AG08395 (cell line): ENCODE measurements at regions not wholly inside any gene's neighbourhood (a gene's known extent, or its start where the extent isn't known, plus 50 kb on each side); places are given as distances from the start of the nearest gene placed in this dataset.
"Not testable (repeated sequence)": the region's sequence is repeated elsewhere in the genome, so short reads cannot be mapped to it uniquely, and the experiment has no call there.

ENCODE experiments used
- DNase-seq: peaks from one replicate; pipeline ENCODE4 v3.0.0; 2012; ENCODE audit warnings: mixed read lengths, low spot score

DNA sequence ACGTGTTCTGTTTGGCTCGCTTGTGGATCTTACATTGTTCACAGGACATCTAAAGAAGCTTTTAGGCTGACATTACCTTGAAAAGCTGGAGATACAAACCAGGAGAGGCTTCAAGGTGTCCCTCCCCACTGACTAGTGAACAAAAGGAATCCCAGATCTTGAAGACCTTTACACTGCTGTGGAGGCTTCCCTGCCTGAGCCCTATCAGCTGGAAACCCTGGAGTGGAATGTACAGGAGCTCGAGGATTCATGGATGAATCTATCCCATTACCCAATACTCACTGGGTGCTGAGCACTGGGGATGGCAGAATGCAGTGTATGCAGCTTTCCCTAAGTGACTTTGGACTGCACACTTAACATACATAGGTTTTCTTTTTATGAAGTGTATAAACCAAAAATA is 82.3 kb upstream of the MFGE8 start:
- no peak for DNase-seq

DNA sequence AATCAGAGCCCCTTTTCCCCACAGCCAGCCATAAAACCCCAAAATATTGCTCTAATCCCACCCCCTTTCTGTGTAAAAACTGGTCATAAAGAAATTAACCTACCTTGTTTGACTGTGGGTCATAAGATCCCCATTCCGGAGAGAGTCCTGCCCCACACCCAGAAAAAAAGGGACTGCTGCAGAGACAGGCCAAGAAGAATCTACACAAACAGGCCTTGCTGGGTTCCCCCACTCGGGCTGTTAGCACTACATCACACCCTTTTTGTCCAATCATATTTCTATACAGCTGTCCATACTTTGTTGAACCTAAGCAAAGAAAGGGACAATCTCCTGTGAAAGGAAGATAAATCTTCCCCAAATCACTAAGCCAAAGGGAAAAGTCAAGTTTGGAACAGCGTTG is 84.4 kb upstream of the MFGE8 start:
- no peak for DNase-seq

GRCh38 chr15:88998980-88999713 is 86.0 kb upstream of the MFGE8 start:
- DNase-seq, result no peak

DNA sequence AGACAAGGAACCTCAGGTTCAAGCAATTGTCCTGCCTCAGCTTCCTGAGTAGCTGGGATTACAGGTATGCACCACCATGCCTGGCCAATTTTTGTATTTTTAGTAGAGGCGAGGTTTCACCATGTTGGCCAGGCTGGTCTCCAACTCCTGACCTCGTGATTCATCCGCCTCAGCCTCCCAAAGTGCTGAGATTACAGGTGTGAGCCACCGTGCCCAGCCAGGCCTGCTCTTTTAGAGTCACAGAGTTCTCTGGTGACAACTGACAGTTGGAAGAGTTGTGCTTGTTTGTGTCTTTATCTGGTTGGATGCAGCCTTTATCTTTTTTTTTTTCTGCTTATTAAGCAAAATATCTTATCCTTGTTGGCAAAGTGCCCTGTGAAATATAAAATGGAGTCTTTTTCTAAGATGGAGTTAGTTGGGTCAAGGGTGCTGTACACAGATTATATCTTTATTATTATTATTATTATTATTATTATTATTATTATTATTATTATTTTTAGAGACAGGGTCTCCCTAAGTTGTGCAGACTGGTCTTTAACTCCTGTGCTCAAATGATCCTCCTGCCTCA is 86.5 kb upstream of the ABHD2 start:
- not testable (repeated sequence) for DNase-seq

DNA sequence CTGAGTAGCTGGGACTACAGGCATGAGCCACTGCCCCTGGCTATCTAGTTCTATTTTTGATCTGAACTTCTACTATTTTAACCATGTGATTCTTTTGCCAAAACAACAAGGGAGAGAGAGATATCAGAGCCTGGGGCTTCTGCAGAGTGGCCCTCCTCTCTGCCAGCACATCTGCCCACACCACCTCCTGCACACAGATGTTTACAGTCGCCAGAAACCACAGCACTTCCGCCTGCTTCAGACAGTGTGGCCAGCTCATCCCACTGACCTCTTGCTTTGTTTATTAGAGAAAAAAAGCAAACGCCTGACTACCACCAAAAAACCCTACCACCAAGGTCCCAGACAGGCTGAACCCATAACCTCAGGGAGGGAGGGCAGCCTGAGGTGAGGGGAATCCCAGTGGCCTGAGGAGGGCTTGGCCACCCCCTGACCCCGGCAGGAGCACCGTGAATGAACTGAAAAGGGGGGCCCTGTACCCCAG is 85.9 kb upstream of the ABHD2 start:
- peak; percentile 91 for DNase-seq

GRCh38 chr15:89002830-89003229 is 85.4 kb upstream of the ABHD2 start:
- no peak for DNase-seq

GRCh38 chr15:89003865-89004725 is 84.2 kb upstream of the ABHD2 start:
- DNase-seq, result peak; percentile 34

GRCh38 chr15:89004726-89005030 is 83.6 kb upstream of the ABHD2 start:
- no peak for DNase-seq

DNA sequence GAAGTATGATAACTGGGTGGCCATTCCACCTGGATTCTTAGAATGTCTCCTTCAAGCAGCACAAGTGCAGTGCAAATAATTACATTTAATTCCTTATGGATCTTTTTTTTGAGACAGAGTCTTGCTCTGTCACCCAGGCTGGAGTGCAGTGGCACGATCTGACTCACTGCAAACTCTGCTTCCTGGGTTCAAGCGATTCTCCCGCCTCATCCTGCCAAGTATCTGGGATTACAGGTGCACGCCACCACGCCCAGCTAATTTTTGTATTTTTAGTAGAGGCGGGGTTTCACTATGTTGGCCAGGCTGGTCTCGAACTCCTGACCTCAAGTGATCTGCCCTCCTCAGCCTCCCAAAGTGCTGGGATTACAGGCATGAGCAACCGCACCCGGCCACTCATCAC is 80.7 kb upstream of the ABHD2 start:
- not testable (repeated sequence) for DNase-seq

DNA sequence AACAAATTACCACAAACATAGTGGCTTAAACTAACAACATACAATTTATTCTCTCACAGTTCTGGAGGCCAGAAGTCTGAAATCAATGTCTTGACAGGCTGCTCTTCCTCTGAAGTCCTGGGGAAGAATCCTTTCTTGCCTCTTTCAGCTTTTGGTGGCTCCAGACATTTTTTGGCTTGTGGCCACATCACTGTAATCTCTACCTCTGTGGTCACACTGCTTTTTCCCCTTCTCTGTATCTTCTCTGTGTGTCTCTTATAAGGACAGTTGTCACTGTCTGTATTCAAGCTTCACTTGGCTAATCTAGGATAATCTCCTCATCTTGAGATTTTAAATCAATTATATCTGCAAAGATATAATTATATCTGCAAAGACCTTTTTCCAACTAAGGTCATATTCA is 80.3 kb upstream of the ABHD2 start:
- DNase-seq, result no peak

- DNase-seq, result no peak
These were observed 79.2 kb upstream of the ABHD2 start for GRCh38 chr15:89009080-89009479.

DNA sequence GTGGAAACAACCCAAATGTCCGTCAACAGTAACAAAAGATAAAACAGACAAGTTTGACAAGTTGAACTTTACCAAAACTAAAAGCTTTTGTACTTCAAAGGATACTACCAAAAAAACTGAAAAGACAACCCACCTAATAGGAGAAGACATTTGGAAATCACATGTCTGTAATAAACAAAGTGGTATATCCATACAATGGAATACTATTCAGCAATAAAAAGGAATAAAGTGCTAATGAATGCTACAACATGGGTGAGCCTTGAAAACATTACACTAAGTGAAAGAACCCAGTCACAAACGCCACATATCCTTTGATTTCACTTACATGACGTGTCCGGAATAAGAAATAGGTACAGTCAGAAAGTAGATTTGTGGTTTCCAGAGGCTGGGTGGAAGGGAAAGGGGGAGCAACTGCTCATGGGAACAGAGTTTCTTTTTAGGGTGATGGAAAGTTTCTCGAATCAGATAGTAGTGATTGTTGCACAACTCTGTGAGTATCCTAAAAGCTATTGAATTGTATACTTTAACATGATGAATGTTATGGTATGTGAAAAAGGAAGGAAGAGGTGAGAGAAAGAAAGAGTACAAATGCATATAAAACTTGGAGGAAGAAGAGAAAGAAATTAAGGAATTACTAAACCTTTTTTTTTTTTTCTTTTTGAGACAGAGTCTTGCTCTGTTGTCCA is 72.7 kb upstream of the ABHD2 start:
- DNase-seq, result no peak

DNA sequence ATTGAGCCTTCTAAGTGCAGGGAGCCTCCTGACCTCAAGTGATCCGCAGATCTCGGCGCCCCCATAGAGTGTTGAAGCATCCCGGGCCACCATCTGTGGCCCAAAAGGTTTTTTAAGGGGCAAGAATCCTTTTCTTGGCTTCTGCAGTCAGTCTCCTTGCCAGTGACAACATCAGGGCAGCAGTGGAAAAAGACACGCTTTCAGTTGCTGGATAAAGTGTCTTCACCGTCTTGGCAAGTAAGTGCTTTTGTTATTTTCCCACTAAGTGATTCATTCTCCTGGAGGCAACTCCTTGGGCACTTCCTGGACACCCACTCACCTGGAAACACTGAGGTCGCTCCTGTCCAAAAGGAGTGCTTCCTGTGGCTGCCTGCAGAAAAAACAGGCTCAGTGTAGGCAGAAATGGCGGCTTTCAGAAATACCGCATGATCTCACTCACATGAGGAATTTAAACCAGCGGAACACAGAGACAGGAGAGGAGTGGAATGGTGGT is 71.7 kb upstream of the ABHD2 start:
- DNase-seq, result no peak

- DNase-seq, result peak; percentile 73
These were observed 70.7 kb upstream of the ABHD2 start for GRCh38 chr15:89017370-89018066.

DNA sequence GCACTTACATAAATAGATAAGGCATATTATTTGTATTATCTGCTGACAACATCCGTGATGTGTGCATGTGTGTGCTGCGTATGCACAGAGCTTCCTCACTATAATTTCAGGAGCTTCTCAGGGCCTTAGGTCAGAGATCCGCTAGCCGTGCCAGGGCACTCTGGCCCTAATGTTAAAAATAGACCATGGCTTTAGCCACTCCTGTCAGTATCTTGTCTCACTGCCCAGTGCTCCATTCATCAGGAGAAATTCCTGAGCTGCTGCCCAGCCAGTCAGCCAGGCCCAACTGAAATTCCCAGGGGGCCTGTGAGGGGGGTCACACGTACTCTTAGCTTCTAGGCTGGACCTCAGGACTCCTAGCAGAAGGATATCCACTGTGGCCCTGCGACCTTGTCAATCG is 70.0 kb upstream of the ABHD2 start:
- DNase-seq, result peak; percentile 72

- no peak for DNase-seq
These were observed 68.8 kb upstream of the ABHD2 start for GRCh38 chr15:89019436-89019835.

DNA sequence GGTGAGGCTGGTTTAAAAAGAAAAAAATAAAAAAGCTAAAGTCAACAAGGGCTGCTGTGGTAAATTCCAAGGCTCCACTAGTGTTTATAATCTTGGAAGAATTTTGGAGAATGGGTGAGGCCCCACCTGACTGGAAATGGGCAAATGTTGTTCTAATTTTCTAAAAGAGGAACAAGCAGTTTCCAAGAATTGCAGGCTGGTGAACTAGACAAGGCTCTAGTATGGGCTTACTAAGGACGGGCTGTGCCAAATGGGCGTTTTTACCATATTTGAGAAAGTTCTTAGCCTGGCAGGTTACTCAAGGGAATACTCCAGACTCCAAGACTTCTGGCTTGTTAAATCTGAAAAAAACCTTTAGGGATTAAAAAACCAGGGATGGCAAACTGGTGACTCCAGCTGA is 67.0 kb upstream of the ABHD2 start:
- DNase-seq, result no peak

DNA sequence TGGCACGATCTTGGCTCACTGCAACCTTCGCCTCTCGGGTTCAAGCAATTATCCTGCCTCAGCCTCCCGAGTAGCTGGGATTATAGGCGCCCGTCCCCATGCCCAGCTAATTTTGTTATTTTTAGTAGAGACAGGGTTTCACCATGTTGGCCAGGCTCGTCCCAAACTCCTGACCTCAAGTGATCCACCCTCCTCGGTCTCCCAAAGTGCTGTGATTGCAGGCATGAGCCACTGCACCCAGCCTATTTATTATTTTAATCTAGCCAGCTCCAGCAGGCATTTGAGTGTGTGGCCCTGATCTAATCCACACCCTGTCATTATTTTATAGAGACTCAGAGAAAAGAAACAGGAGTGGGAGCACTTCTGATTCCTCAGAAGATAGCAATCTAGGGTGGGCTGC is 66.4 kb upstream of the ABHD2 start:
- DNase-seq, result not testable (repeated sequence)

GRCh38 chr15:89023311-89023961 is 64.8 kb upstream of the ABHD2 start:
- DNase-seq, result peak; percentile 32

GRCh38 chr15:89024418-89024817 is 63.8 kb upstream of the ABHD2 start:
- DNase-seq, result no peak

DNA sequence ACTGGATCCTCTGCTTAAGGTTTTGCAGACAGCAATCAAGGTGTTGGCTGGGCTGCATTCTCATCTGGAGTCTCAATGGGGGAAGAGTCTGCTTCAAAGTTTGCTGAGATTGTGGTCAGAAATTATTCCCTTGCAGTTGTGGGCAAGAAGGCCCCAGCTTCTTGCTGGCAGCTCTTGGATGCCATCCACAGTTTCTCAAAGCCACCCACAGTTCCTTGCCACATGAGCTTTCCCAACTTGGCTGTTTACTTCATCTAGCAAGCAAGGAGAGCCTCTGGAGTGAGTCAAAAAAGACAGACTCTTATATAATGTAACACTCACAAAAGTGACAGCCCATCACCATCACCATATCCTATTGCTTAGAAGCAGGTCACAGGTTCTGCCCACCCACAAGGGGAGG is 62.1 kb upstream of the ABHD2 start:
- DNase-seq, result no peak
